WTC11 (cell line): ENCODE measurements at regions not wholly inside any gene's neighbourhood (a gene's known extent, or its start where the extent isn't known, plus 50 kb on each side); places are given as distances from the start of the nearest gene placed in this dataset.

ENCODE experiments used
- ATAC-seq: fragments of 200-7000 bp; cut with Tn5 transposase; 2 replicates; pipeline ENCODE4 v1.10.0; 2021; ENCODE audit warnings: mild to moderate bottlenecking, moderate library complexity
- CTCF ChIA-PET: fragments of 300-600 bp; sonication (Branson Sonifier 250); formaldehyde crosslinking; loops from one replicate; lab custom pipeline; 2021; ENCODE audit warnings: antibody characterized with exemption; lab: Charles Lee
- POLR2A ChIA-PET: fragments of 350-600 bp; sonication (Branson Sonifier 250); formaldehyde crosslinking; loops from one replicate; lab custom pipeline; 2021; ENCODE audit warnings: antibody characterized with exemption; lab: Charles Lee
- DNase-seq: peaks from one replicate; pipeline ENCODE4 v3.0.0; 2021; ENCODE audit warnings: low spot score
- H3K27ac Mint-ChIP-seq: 2 replicates; pipeline ENCODE4 v1.8.0; 2021; ENCODE audit warnings: mixed read lengths
- H3K27me3 Mint-ChIP-seq: 2 replicates; pipeline ENCODE4 v1.8.0; 2021; ENCODE audit warnings: low read depth, mild to moderate bottlenecking, moderate library complexity, mixed read lengths
- H3K36me3 Mint-ChIP-seq: 2 replicates; pipeline ENCODE4 v1.8.0; 2021; ENCODE audit warnings: mixed read lengths
- H3K4me1 Mint-ChIP-seq: 2 replicates; pipeline ENCODE4 v1.8.0; 2022; ENCODE audit warnings: mixed read lengths
- H3K4me3 Mint-ChIP-seq: 2 replicates; pipeline ENCODE4 v1.8.0; 2021; ENCODE audit warnings: mild to moderate bottlenecking, moderate library complexity, mixed read lengths
- H3K9me3 Mint-ChIP-seq: 2 replicates; pipeline ENCODE4 v1.8.0; 2021; ENCODE audit warnings: mixed read lengths
- CTCF ChIP-seq: fragments of 200-600 bp; IDR thresholded peaks from 2 replicates; pipeline ENCODE4 v1.8.0; 2022; ENCODE audit warnings: antibody characterized with exemption
- E2F1 ChIP-seq: sonication (generic); formaldehyde crosslinking; IDR thresholded peaks from 2 replicates; pipeline ENCODE4 v1.8.0; 2022; ENCODE audit warnings: mild to moderate bottlenecking, missing genetic modification reagents
- ERG ChIP-seq: fragments of 250-450 bp; sonication (Bioruptor Pico); IDR thresholded peaks from 2 replicates; pipeline ENCODE4 v1.8.0; 2021; ENCODE audit warnings: mild to moderate bottlenecking
- ESRRA ChIP-seq: sonication (generic); formaldehyde crosslinking; IDR thresholded peaks from 2 replicates; pipeline ENCODE4 v1.8.1; 2022; ENCODE audit warnings: mild to moderate bottlenecking, missing genetic modification reagents, borderline replicate concordance
- ETV6 ChIP-seq: sonication (generic); formaldehyde crosslinking; IDR thresholded peaks from 2 replicates; pipeline ENCODE4 v1.8.1; 2022; ENCODE audit warnings: mild to moderate bottlenecking, missing genetic modification reagents
- FOXJ3 ChIP-seq: sonication (generic); formaldehyde crosslinking; IDR thresholded peaks from 2 replicates; pipeline ENCODE4 v1.9.0; 2021; ENCODE audit warnings: missing genetic modification reagents, mild to moderate bottlenecking, borderline replicate concordance
- FOXP1 ChIP-seq: sonication (generic); formaldehyde crosslinking; IDR thresholded peaks from 2 replicates; pipeline ENCODE4 v1.8.0; 2022; ENCODE audit warnings: missing genetic modification reagents, mild to moderate bottlenecking, moderate library complexity, borderline replicate concordance
- GRHL2 ChIP-seq: fragments of 250-450 bp; sonication (Bioruptor Pico); IDR thresholded peaks from 2 replicates; pipeline ENCODE4 v1.8.0; 2022; ENCODE audit warnings: mild to moderate bottlenecking, moderate library complexity; ENCODE audit not compliant: insufficient replicate concordance, severe bottlenecking
- MLX ChIP-seq: sonication (generic); formaldehyde crosslinking; IDR thresholded peaks from 2 replicates; pipeline ENCODE4 v1.8.1; 2023; ENCODE audit warnings: mild to moderate bottlenecking, missing genetic modification reagents, moderate library complexity
- NFE2L1 ChIP-seq: sonication (generic); formaldehyde crosslinking; IDR thresholded peaks from 2 replicates; pipeline ENCODE4 v1.8.1; 2023; ENCODE audit warnings: missing genetic modification reagents
- NFYB ChIP-seq: sonication (generic); formaldehyde crosslinking; conservative IDR thresholded peaks from 2 replicates; pipeline ENCODE4 v1.8.0; 2022; ENCODE audit warnings: low read depth, missing genetic modification reagents
- OVOL2 ChIP-seq: fragments of 250-450 bp; sonication (Bioruptor Pico); IDR thresholded peaks from 2 replicates; pipeline ENCODE4 v1.9.0; 2021; ENCODE audit warnings: mild to moderate bottlenecking, borderline replicate concordance
- PRRX2 ChIP-seq: fragments of 250-450 bp; sonication (Bioruptor Pico); IDR thresholded peaks from 2 replicates; pipeline ENCODE4 v1.8.0; 2021; ENCODE audit warnings: mild to moderate bottlenecking
- RORB ChIP-seq: fragments of 250-450 bp; sonication (Bioruptor Pico); IDR thresholded peaks from 2 replicates; pipeline ENCODE4 v1.9.0; 2021; ENCODE audit warnings: mild to moderate bottlenecking
- ZNF263 ChIP-seq: sonication (generic); formaldehyde crosslinking; IDR thresholded peaks from 2 replicates; pipeline ENCODE4 v1.8.1; 2022; ENCODE audit warnings: low read depth, mild to moderate bottlenecking, moderate library complexity, missing genetic modification reagents
- ZNF281 ChIP-seq: sonication (generic); formaldehyde crosslinking; IDR thresholded peaks from 2 replicates; pipeline ENCODE4 v1.8.0; 2023; ENCODE audit warnings: mild to moderate bottlenecking, missing genetic modification reagents
- ZNF396 ChIP-seq: fragments of 250-450 bp; sonication (Bioruptor Pico); IDR thresholded peaks from 2 replicates; pipeline ENCODE4 v1.8.0; 2021; ENCODE audit warnings: mild to moderate bottlenecking, moderate library complexity, borderline replicate concordance
- ZNF416 ChIP-seq: fragments of 250-450 bp; sonication (Bioruptor Pico); IDR thresholded peaks from 2 replicates; pipeline ENCODE4 v1.9.0; 2021; ENCODE audit warnings: mild to moderate bottlenecking, inconsistent platforms
- ZSCAN18 ChIP-seq: fragments of 250-450 bp; sonication (Bioruptor Pico); IDR thresholded peaks from 2 replicates; pipeline ENCODE4 v2.1.2; 2022; ENCODE audit warnings: mild to moderate bottlenecking, moderate library complexity

- no peak for TF ChIP-seq ZNF281 (CRISPR knock-in tag)
- TF ChIP-seq ZNF416 (CRISPR knock-in tag): no peak
- TF ChIP-seq FOXP1: no peak
- no peak for TF ChIP-seq ERG (CRISPR knock-in tag)
- TF ChIP-seq E2F1 (CRISPR knock-in tag): no peak
- ATAC-seq (no peak), DNase-seq (no peak)
- Mint-ChIP-seq H3K4me1 (peaks cover 48% of the 10 kb centered on the region), H3K27me3 (no peaks in the 10 kb centered on the region), H3K27ac (no peak overlapping the region), H3K4me3 (no peak overlapping the region), H3K9me3 (no peaks in the 10 kb centered on the region), H3K36me3 (no peaks in the 10 kb centered on the region)
- CTCF ChIA-PET: interaction anchor here (0.6 to 2.3 kb wide), 3 partner anchors 9 to 194 kb away, joined by 3 to 12 read pairs (median 6); no protein-coding TSS in a partner anchor
- POLR2A ChIA-PET: no interaction called here
Observed at GRCh38 chr2:57711991-57712390, 334.6 kb upstream of the VRK2 start.

GRCh38 chr2:57720728-57721627 is 325.6 kb upstream of the VRK2 start:
- H3K9me3 Mint-ChIP-seq: no peaks in the 10 kb centered on the region
- H3K27ac Mint-ChIP-seq: no peak overlapping the region
- TF ChIP-seq CTCF: peak; percentile 83
- no peak for TF ChIP-seq ZNF263 (CRISPR knock-in tag)
- no peak for TF ChIP-seq ZNF396
- POLR2A ChIA-PET: no interaction called here
- no peaks in the 10 kb centered on the region for H3K27me3 Mint-ChIP-seq
- peak overlapping the region; percentile 49 for H3K4me3 Mint-ChIP-seq
- DNase-seq (peak; percentile 62), ATAC-seq (peak; percentile 100)
- CTCF ChIA-PET: interaction anchor here (0.6 to 1.5 kb wide), 37 partner anchors 9 to 1042 kb away, joined by 3 to 13 read pairs (median 3); no protein-coding TSS in a partner anchor
- peaks cover 18% of the 10 kb centered on the region for H3K4me1 Mint-ChIP-seq
- H3K36me3 Mint-ChIP-seq: no peaks in the 10 kb centered on the region

GRCh38 chr2:57725337-57725947 is 321.2 kb upstream of the VRK2 start:
- Mint-ChIP-seq H3K4me3 (no peak overlapping the region), H3K27ac (no peak overlapping the region), H3K4me1 (peaks cover 8% of the 10 kb centered on the region), H3K36me3 (no peaks in the 10 kb centered on the region), H3K27me3 (no peaks in the 10 kb centered on the region), H3K9me3 (peaks cover under 1% of the 10 kb centered on the region; the same call in 1 of the 2 replicates)
- CTCF ChIA-PET: interaction anchor here (1.3 kb wide), 1 partner anchor 34 kb away, joined by 3 read pairs; no protein-coding TSS in a partner anchor
- DNase-seq (no peak), ATAC-seq (no peak)
- POLR2A ChIA-PET: no interaction called here
- no peak for TF ChIP-seq OVOL2
- TF ChIP-seq E2F1 (CRISPR knock-in tag): no peak
- no peak for TF ChIP-seq ETV6 (CRISPR knock-in tag)
- no peak for TF ChIP-seq FOXJ3 (CRISPR knock-in tag)
- no peak for TF ChIP-seq GRHL2 (CRISPR knock-in tag)
- no peak for TF ChIP-seq ZSCAN18 (CRISPR knock-in tag)
- no peak for TF ChIP-seq ESRRA
- TF ChIP-seq PRRX2 (CRISPR knock-in tag): no peak
- TF ChIP-seq RORB (CRISPR knock-in tag): no peak
- TF ChIP-seq NFE2L1 (CRISPR knock-in tag): no peak
- TF ChIP-seq NFYB (CRISPR knock-in tag): no peak
- no peak for TF ChIP-seq MLX
